ENCODE measurements at regions not wholly inside any gene's neighbourhood (a gene's known extent, or its start where the extent isn't known, plus 50 kb on each side); places are given as distances from the start of the nearest gene placed in this dataset.

GRCh38 chr3:66762916-66763693, 235.0 kb upstream of the KBTBD8 start:
- TF ChIP-seq CTCF (conservative IDR thresholded peaks at IDR 0.05; ENCODE audit: low read length) (no peak), EZH2phosphoT487 (IDR thresholded peaks at IDR 0.05; ENCODE audit: borderline replicate concordance, low read depth, low read length) (no peak)
